HG02981 (cell line): ENCODE measurements at regions not wholly inside any gene's neighbourhood (a gene's known extent, or its start where the extent isn't known, plus 50 kb on each side); places are given as distances from the start of the nearest gene placed in this dataset.
"Not testable (repeated sequence)": the region's sequence is repeated elsewhere in the genome, so short reads cannot be mapped to it uniquely, and the experiment has no call there.

ENCODE experiments used
- ATAC-seq: cut with Tn5 transposase; IDR thresholded peaks from one replicate; pipeline ENCODE4 v1.9.1; 2021; ENCODE audit warnings: mild to moderate bottlenecking, moderate library complexity; ENCODE audit not compliant: unreplicated experiment

- ATAC-seq, result no peak
Observed at GRCh38 chr13:94906605-94907004, 194.3 kb upstream of the SOX21 start.

- ATAC-seq, result no peak
Observed at GRCh38 chr13:94902722-94903407, 190.5 kb upstream of the SOX21 start.

GRCh38 chr13:94901070-94901469, 188.7 kb upstream of the SOX21 start:
- no peak for ATAC-seq

GRCh38 chr13:94896719-94897317, 184.5 kb upstream of the SOX21 start:
- ATAC-seq, result no peak

GRCh38 chr13:94896238-94896637, 183.9 kb upstream of the SOX21 start:
- no peak for ATAC-seq

GRCh38 chr13:94886191-94886590, 173.8 kb upstream of the SOX21 start:
- ATAC-seq, result no peak

GRCh38 chr13:94880463-94880862, 168.1 kb upstream of the SOX21 start:
- ATAC-seq, result no peak

GRCh38 chr13:94878602-94879165, 166.3 kb upstream of the SOX21 start:
- no peak for ATAC-seq

GRCh38 chr13:94864474-94864873, 152.1 kb upstream of the SOX21 start:
- no peak for ATAC-seq

GRCh38 chr13:94860981-94861407, 148.6 kb upstream of the SOX21 start:
- peak; percentile 50 for ATAC-seq

GRCh38 chr13:94859811-94860210, 147.5 kb upstream of the SOX21 start:
- ATAC-seq, result no peak

- no peak for ATAC-seq
Observed at GRCh38 chr13:94859278-94859691, 146.9 kb upstream of the SOX21 start.

- no peak for ATAC-seq
Observed at GRCh38 chr13:94858856-94859255, 146.5 kb upstream of the SOX21 start.

GRCh38 chr13:94854688-94855087, 142.3 kb upstream of the SOX21 start:
- no peak for ATAC-seq

GRCh38 chr13:94851576-94851975, 139.2 kb upstream of the SOX21 start:
- ATAC-seq, result no peak

- no peak for ATAC-seq
Observed at GRCh38 chr13:94849254-94849653, 136.9 kb upstream of the SOX21 start.

GRCh38 chr13:94842901-94843300, 130.6 kb upstream of the SOX21 start:
- ATAC-seq, result no peak

- not testable (repeated sequence) for ATAC-seq
Observed at GRCh38 chr13:94837056-94837455, 124.7 kb upstream of the SOX21 start.

- no peak for ATAC-seq
Observed at GRCh38 chr13:94829837-94830365, 117.6 kb upstream of the SOX21 start.

GRCh38 chr13:94829185-94829836, 117.0 kb upstream of the SOX21 start:
- no peak for ATAC-seq

- no peak for ATAC-seq
Observed at GRCh38 chr13:94827566-94827965, 115.2 kb upstream of the SOX21 start.

GRCh38 chr13:94825507-94825906, 113.2 kb upstream of the SOX21 start:
- no peak for ATAC-seq
